HG03097 (cell line): ENCODE measurements at regions not wholly inside any gene's neighbourhood (a gene's known extent, or its start where the extent isn't known, plus 50 kb on each side); places are given as distances from the start of the nearest gene placed in this dataset.

Source experiments
- ATAC-seq: cut with Tn5 transposase; IDR thresholded peaks from one replicate; pipeline ENCODE4 v1.9.1; 2021; ENCODE audit not compliant: unreplicated experiment, low FRiP score

DNA sequence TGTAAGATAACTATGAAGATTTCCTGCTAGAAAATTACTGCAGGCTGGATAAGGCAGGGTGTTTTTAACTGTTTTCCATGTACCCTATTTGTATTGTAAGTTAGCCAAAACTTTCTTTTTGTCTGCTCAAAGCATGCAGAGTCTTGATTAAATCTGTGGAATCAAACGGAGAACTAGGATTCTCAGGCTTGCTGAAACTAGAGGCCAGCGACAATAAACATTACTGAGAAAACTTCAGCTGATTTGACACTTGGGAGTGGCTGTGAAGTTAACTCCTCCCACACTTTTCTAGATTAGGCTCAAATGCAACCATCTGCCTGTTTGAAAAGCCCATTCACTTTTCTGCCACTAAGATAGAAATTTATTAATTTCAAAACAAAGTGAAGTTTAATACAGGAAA, 153.2 kb upstream of the FRMD4B start:
- no peak for ATAC-seq

GRCh38 chr3:69538281-69538680, 152.4 kb upstream of the FRMD4B start:
- ATAC-seq: no peak

- ATAC-seq: no peak
Observed at GRCh38 chr3:69536306-69537020, 150.6 kb upstream of the FRMD4B start.

DNA sequence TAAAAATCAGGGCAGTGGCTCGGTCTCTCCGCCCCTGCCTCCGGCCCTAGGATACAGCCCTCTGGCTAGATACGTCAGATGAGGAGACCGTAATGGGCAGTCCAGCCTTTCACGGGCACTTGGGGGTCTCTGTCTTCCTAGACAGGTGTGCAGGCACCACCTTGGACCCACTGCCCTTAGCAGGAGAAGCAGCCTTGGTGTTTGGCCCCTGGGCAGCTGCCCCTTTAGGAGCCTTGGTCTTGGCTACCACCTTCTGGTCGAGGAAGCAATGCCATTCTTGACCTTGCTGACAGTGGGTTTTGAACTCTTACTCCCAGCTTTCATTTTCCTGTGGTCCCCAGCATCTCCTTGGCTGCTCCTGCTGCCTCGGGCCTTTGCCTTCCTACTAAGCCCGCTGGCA, 149.7 kb upstream of the FRMD4B start:
- ATAC-seq: no peak

DNA sequence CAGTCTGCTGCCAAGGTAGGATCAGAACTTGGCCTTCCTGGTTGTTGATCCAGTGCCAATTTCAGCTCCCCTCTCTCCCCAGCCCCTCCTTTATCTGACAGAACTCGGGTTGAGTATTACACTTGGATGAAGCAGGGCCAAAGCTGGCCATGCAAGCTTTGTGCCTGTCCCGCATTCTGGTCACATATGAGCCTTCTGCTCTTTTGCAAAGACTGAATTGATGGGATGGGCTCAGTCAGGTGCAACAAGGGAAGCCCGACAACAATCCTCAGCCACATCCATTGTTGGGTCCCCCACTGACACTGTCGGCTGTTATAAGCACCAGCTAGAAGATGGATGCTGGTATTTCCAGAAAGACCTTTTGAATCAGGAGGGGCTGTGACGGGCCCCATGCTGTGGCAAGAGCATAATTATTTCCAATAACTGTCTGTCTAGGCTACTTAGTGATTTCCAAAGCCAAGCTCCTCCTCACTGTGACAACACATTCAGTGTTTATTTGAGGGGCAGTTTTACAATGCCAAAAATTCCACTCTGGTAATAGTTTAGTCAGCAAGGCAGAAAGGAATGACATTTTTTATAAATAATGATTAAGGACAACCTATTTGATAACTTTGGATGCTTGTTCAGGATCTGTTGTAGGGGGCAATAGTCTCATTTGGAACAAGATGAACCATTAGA, 146.8 kb upstream of the FRMD4B start:
- ATAC-seq: no peak

DNA sequence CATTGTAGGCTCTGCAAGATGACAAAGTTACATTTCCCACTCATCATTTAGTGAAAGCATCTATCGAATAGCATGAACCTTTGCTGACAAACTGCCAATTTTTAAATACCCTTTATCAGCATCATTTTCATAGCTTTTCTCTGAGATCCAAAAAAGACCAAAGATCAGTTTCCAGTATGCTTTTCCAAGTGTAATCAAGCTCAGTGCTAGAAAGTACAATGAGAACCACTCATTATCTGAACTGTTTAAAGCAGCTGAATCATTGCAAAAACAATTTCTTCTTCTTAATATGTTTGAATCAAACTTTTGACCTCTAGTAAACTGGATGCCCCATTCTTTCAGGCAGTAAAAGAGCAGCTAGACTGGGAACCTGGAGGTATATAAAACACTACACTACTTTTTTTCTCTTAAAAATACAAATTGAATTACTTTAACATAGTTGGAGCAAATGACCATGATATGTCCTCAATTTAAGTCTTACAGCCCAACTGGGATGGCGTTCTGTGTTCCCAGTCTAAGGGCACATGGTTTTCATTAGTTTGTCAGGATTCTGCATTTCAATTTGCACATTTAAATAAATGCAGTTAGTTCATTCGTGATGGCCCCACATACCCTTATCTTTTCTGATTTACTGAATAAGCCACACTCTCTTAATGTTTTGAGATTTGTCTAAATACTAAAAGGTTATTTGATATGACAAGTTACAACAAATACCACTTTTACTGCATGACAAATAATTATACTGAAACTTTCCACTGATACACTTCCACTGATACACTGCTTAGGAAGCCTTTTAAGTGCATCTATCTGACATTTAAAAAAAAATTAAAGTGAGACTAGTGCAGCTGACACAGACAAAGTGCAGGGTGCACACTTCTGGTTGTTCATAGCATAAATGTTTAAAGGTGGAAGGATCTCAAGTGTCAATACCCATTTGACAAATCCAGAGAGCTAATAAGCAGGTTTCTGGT, 146.0 kb upstream of the FRMD4B start:
- no peak for ATAC-seq

DNA sequence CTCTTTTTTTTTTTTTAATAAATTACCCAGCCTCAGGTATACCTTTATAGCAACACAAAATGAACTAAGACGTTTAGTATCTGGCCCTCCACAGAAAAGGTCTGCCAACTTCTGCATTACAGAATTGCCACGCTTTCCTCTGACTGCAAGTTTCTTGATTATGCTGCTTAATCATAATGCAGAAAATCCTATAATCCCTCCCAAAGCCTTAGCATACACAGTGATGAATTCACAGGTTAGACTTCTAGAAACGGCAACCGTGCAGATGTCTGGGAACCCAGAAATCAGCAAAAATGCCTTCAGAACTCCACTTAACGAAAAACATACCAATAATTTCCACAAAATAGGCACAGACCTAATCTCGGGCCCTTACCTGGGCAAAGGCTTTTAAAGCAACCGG, 144.7 kb upstream of the FRMD4B start:
- no peak for ATAC-seq

GRCh38 chr3:69527498-69527897, 141.6 kb upstream of the FRMD4B start:
- no peak for ATAC-seq

DNA sequence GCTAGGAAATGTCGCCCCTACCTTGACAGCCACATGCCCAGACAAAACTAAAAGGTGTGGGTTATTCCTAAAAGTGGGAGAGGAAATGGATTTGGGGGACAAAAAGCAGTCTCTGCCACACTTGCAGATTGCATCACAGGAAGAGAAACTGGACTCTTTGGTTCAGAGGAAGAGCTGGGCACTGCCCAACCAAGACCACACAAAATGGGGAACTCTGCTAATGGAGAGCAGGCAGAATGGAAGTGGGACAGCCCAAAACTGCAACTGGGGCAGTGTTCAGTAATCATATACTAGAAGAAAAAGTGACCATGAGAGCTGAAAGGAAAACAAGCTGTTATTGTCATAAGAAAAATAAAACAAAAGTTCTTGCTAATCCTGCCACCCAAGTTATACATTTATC, 138.9 kb upstream of the FRMD4B start:
- no peak for ATAC-seq

DNA sequence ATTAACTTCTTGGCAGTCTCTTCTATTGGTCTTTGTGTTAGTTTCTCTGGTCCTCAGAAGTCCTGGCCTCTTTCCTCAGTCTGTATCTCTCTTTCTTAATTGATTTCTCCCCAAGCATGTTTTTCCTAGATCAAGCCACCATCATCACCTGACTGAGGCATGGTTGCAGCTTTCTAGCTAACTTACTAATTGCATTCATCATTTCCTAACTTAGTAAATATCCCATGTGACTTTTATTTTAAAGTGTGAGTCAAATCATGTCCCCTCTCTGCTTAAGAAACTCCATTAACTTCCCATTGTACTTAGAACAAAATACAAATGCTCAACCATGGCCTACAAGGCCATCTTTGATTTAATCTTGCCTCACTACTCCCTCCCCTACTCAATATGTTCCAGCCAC, 135.4 kb upstream of the FRMD4B start:
- no peak for ATAC-seq

GRCh38 chr3:69511361-69511760, 125.5 kb upstream of the FRMD4B start:
- ATAC-seq: no peak

GRCh38 chr3:69510481-69511030, 124.7 kb upstream of the FRMD4B start:
- no peak for ATAC-seq

DNA sequence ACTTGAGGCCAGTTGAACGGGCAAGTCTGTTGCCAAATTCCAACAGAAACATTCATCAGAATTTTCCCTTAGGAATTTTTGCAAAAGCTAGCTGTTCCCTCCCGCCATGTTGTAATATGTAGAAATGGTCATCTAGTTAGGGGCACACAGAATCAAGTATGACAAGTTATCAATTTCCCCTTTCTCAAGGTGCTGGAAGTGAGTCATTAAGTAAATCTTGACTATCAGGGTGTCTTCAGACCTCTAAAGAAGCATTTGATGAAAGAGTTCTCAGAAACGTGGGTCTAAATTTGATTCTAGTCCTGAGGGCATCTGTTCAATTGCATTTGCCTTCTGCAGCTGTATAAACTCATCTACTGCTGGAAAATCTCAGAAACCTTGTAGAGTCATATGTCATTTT, 123.4 kb upstream of the FRMD4B start:
- no peak for ATAC-seq

- ATAC-seq: no peak
Observed at GRCh38 chr3:69505770-69506407, 120.0 kb upstream of the FRMD4B start.

- ATAC-seq: no peak
Observed at GRCh38 chr3:69504232-69504631, 118.3 kb upstream of the FRMD4B start.

DNA sequence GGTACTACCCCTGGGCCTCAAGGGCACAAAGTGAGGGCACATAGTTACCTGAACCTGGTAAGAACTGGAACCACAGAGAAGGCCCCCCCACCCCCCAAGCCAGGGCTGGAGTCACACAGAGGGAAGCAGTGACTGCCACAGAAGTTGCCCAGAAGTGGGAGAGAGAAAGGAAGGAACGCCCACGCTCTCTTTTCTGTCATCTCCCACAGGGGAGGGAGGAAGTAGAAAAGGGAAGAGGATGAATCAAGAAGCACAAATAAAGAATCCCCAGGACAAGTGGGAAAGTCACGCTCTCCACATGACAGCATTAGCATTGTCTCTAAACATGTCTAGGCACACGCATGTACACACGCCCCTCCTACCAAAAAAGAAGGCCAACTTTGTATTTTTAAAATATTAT, 114.7 kb upstream of the FRMD4B start:
- ATAC-seq: no peak

DNA sequence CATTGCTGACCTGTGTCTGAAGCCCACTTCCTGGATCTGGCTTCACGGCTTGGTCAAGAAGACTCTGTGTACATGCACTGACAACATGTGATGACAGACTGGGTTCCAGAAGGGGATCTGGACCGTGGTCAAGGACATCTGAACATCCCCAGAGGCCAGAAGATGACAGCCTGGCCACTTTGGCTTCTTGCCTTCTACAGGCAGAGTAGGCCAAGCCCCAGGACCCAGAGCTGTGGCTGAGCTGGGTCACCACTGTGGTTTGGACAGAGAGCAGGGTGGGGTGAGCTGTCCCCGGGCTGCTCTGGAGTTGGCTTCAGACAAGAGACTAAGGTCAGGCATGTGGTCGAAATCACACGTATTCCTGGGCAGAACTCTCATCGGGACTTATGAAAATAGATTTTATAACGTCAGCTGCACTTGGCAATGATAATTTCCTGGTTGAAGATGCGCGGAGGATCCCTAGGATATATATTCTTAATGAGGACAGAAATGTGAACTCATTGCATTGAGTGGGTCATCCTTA, 114.1 kb upstream of the FRMD4B start:
- ATAC-seq: no peak

- no peak for ATAC-seq
Observed at GRCh38 chr3:69499422-69499821, 113.5 kb upstream of the FRMD4B start.

GRCh38 chr3:69496856-69497255, 111.0 kb upstream of the FRMD4B start:
- ATAC-seq: no peak

- ATAC-seq: no peak
Observed at GRCh38 chr3:69494185-69494584, 108.3 kb upstream of the FRMD4B start.
